T-helper 2 cell treated with Interferon-gamma antibody and Interleukin-4, amounts not matched to agents 5 μg/mL and 100 μg/mL, for 36 hours (primary cell): ENCODE measurements at regions not wholly inside any gene's neighbourhood (a gene's known extent, or its start where the extent isn't known, plus 50 kb on each side); places are given as distances from the start of the nearest gene placed in this dataset.

ENCODE experiments used
- DNase-seq: peaks from one replicate; pipeline ENCODE4 v3.0.0; 2021; ENCODE audit warnings: low spot score
- H3K27ac Mint-ChIP-seq: one replicate; pipeline ENCODE4 v1.8.0; 2021; ENCODE audit warnings: mild to moderate bottlenecking, mixed read lengths
- H3K27me3 Mint-ChIP-seq: one replicate; pipeline ENCODE4 v1.8.0; 2021; ENCODE audit warnings: low read depth, mixed read lengths
- H3K36me3 Mint-ChIP-seq: one replicate; pipeline ENCODE4 v1.8.0; 2021; ENCODE audit warnings: low read depth, mixed read lengths
- H3K4me1 Mint-ChIP-seq: one replicate; pipeline ENCODE4 v1.8.0; 2021; ENCODE audit warnings: low read depth, mixed read lengths
- H3K4me3 Mint-ChIP-seq: one replicate; pipeline ENCODE4 v1.8.0; 2022; ENCODE audit warnings: mild to moderate bottlenecking, moderate library complexity, mixed read lengths
- H3K9me3 Mint-ChIP-seq: one replicate; pipeline ENCODE4 v1.8.0; 2021; ENCODE audit warnings: mixed read lengths

DNA sequence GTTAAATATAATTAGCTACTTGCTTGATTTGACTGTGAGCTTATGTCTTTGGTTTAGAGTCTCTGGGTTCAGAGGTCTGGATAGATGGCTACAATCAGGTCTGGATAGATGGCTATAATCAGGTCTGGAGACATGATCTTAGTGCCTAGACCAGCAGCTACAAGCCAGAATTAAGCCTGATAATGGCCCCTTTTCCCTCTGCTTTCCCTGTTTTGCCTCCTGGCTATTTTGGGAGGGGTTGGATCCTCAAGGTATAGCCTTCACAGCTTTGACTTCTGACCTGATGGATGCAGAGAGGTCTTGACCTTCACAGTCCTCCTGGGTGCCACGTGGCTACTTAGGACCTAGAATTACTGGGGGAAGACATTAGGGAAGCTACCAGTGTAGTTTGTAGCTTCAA is 877.7 kb downstream of the GALC start:
- peaks cover 9% of the 10 kb centered on the region for H3K9me3 Mint-ChIP-seq
- H3K4me1 Mint-ChIP-seq: no peaks in the 10 kb centered on the region
- H3K4me3 Mint-ChIP-seq: no peak overlapping the region
- H3K27ac Mint-ChIP-seq: no peak overlapping the region
- H3K27me3 Mint-ChIP-seq: no peaks in the 10 kb centered on the region
- no peak for DNase-seq
- H3K36me3 Mint-ChIP-seq: no peaks in the 10 kb centered on the region

- no peaks in the 10 kb centered on the region for H3K27me3 Mint-ChIP-seq
- H3K4me3 Mint-ChIP-seq: no peak overlapping the region
- no peaks in the 10 kb centered on the region for H3K4me1 Mint-ChIP-seq
- H3K36me3 Mint-ChIP-seq: no peaks in the 10 kb centered on the region
- DNase-seq: no peak
- no peak overlapping the region for H3K27ac Mint-ChIP-seq
- peaks cover 5% of the 10 kb centered on the region for H3K9me3 Mint-ChIP-seq
Measured at GRCh38 chr14:87113286-87113685, 879.7 kb downstream of the GALC start.

GRCh38 chr14:87111741-87112140 is 881.2 kb downstream of the GALC start:
- H3K9me3 Mint-ChIP-seq: peaks cover 10% of the 10 kb centered on the region
- no peak for DNase-seq
- no peaks in the 10 kb centered on the region for H3K27me3 Mint-ChIP-seq
- no peak overlapping the region for H3K4me3 Mint-ChIP-seq
- no peaks in the 10 kb centered on the region for H3K36me3 Mint-ChIP-seq
- H3K27ac Mint-ChIP-seq: no peak overlapping the region
- no peaks in the 10 kb centered on the region for H3K4me1 Mint-ChIP-seq

DNA sequence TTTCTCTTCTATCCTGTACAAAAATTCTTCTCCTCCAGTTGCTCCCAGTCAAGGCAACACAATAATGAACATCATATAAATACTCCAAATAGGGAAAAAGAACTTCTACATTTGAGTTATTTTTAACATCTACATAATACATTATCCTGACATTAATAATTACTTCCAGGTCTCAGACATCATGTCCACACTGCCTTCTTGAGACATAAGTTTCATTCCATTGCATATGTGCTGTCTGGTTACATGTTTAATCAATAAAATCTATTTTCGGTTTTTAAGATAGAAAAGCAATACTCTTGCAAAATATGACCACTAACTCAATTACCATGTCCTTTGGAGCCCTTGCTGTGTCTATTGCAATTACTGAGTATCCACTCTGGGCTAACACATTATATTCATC is 881.9 kb downstream of the GALC start:
- H3K4me1 Mint-ChIP-seq: no peaks in the 10 kb centered on the region
- no peak overlapping the region for H3K4me3 Mint-ChIP-seq
- no peak for DNase-seq

DNA sequence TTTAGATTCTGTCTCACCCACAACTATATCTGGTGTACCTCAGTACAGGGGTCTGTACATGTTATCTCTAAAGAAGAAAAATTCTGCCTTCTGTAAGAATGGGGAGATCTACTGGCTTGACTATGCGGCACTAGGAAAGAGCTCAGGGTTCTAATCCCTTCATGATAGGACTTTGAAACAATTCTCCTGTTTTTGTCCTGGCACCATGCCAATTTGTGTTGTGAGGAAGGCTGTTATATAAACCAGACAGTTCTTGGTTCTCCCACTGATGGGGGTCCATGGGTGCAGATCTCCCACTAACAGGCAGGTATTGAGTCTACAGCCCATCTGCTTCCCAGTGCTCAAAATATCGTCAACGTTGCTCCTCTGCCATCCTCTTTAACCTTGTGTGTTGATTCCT is 883.7 kb downstream of the GALC start:
- no peak overlapping the region for H3K27ac Mint-ChIP-seq
- DNase-seq: no peak
- H3K36me3 Mint-ChIP-seq: no peaks in the 10 kb centered on the region
- H3K9me3 Mint-ChIP-seq: peaks cover 10% of the 10 kb centered on the region
- no peak overlapping the region for H3K4me3 Mint-ChIP-seq
- no peaks in the 10 kb centered on the region for H3K4me1 Mint-ChIP-seq
- no peaks in the 10 kb centered on the region for H3K27me3 Mint-ChIP-seq

More for the DNA sequence above, 881.9 kb downstream of the GALC start:
- peaks cover 10% of the 10 kb centered on the region for H3K9me3 Mint-ChIP-seq
- no peak overlapping the region for H3K27ac Mint-ChIP-seq
- no peaks in the 10 kb centered on the region for H3K27me3 Mint-ChIP-seq
- H3K36me3 Mint-ChIP-seq: no peaks in the 10 kb centered on the region

GRCh38 chr14:87108726-87109125 is 884.3 kb downstream of the GALC start:
- DNase-seq: no peak
- H3K36me3 Mint-ChIP-seq: no peaks in the 10 kb centered on the region
- H3K4me3 Mint-ChIP-seq: no peak overlapping the region
- H3K27me3 Mint-ChIP-seq: no peaks in the 10 kb centered on the region
- no peak overlapping the region for H3K27ac Mint-ChIP-seq
- no peaks in the 10 kb centered on the region for H3K4me1 Mint-ChIP-seq
- peaks cover 5% of the 10 kb centered on the region for H3K9me3 Mint-ChIP-seq

- no peak overlapping the region for H3K4me3 Mint-ChIP-seq
- peaks cover 4% of the 10 kb centered on the region for H3K9me3 Mint-ChIP-seq
- H3K4me1 Mint-ChIP-seq: no peaks in the 10 kb centered on the region
- no peaks in the 10 kb centered on the region for H3K27me3 Mint-ChIP-seq
- no peak for DNase-seq
- no peaks in the 10 kb centered on the region for H3K36me3 Mint-ChIP-seq
- no peak overlapping the region for H3K27ac Mint-ChIP-seq
Measured at GRCh38 chr14:87102811-87103378, 890.1 kb downstream of the GALC start.

DNA sequence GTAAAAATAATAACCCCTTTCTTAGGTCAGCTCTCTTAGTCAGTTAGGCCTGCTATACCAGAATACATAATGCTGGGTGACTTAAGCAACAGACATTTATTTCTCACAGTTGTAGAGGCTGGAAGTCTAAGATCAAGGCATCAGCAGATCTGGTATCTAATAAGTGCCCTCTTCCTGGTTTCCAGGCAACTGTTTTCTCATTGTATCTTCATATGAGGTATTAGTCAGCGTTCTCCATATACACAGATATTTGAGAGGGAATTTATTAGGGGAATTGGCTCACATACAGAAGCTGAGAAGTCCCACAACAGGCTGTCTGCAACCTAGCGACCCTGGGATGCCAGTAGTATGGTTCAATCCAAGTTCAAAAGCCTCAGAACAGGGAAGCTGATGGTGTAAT is 896.0 kb downstream of the GALC start:
- Mint-ChIP-seq H3K27me3 (no peaks in the 10 kb centered on the region), H3K4me1 (no peaks in the 10 kb centered on the region), H3K9me3 (peaks cover 11% of the 10 kb centered on the region), H3K4me3 (no peak overlapping the region), H3K27ac (no peak overlapping the region), H3K36me3 (no peaks in the 10 kb centered on the region)
- no peak for DNase-seq

DNA sequence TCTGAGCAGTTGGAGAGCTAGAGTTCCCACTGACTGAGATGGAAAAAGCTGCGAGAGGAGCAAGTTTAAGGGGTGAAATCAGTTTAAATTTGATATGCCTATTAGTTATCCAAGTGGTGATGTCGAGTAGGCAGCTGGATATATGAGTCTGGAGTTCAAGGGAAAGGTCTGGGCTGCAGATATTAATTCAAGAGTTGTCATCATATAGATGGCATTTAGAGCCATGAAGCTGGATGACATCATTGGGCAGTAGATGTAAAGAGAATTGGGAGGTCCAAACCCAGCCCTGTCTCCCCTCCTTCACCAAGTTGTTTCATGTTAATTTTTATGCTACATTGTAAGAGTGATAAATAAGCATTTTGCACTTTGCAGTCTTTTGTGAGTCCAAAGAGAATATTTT is 898.1 kb downstream of the GALC start:
- H3K4me1 Mint-ChIP-seq: no peaks in the 10 kb centered on the region
- H3K27me3 Mint-ChIP-seq: no peaks in the 10 kb centered on the region
- no peak overlapping the region for H3K4me3 Mint-ChIP-seq

GRCh38 chr14:87088588-87088987 is 904.4 kb downstream of the GALC start:
- H3K4me1 Mint-ChIP-seq: no peaks in the 10 kb centered on the region

More for the DNA sequence above, 898.1 kb downstream of the GALC start:
- H3K27ac Mint-ChIP-seq: no peak overlapping the region
- no peak for DNase-seq
- peaks cover 12% of the 10 kb centered on the region for H3K9me3 Mint-ChIP-seq
- H3K36me3 Mint-ChIP-seq: no peaks in the 10 kb centered on the region

GRCh38 chr14:87087881-87088280 is 905.1 kb downstream of the GALC start:
- Mint-ChIP-seq H3K4me3 (no peak overlapping the region), H3K9me3 (peaks cover 18% of the 10 kb centered on the region), H3K27me3 (no peaks in the 10 kb centered on the region), H3K27ac (no peak overlapping the region), H3K4me1 (no peaks in the 10 kb centered on the region), H3K36me3 (no peaks in the 10 kb centered on the region)
- DNase-seq: no peak

More at GRCh38 chr14:87088588-87088987, 904.4 kb downstream of the GALC start:
- no peak overlapping the region for H3K27ac Mint-ChIP-seq
- H3K9me3 Mint-ChIP-seq: peaks cover 15% of the 10 kb centered on the region
- no peaks in the 10 kb centered on the region for H3K27me3 Mint-ChIP-seq
- H3K36me3 Mint-ChIP-seq: no peaks in the 10 kb centered on the region
- no peak overlapping the region for H3K4me3 Mint-ChIP-seq
- no peak for DNase-seq

- no peak overlapping the region for H3K4me3 Mint-ChIP-seq
- H3K4me1 Mint-ChIP-seq: no peaks in the 10 kb centered on the region
- H3K36me3 Mint-ChIP-seq: no peaks in the 10 kb centered on the region
- peaks cover 34% of the 10 kb centered on the region for H3K9me3 Mint-ChIP-seq
- DNase-seq: no peak
- H3K27me3 Mint-ChIP-seq: no peaks in the 10 kb centered on the region
- H3K27ac Mint-ChIP-seq: no peak overlapping the region
Measured at GRCh38 chr14:87084908-87085307, 908.1 kb downstream of the GALC start.

- no peaks in the 10 kb centered on the region for H3K4me1 Mint-ChIP-seq
- no peak for DNase-seq
- no peaks in the 10 kb centered on the region for H3K36me3 Mint-ChIP-seq
- H3K9me3 Mint-ChIP-seq: peaks cover 39% of the 10 kb centered on the region
- H3K27me3 Mint-ChIP-seq: no peaks in the 10 kb centered on the region
- no peak overlapping the region for H3K4me3 Mint-ChIP-seq
- no peak overlapping the region for H3K27ac Mint-ChIP-seq
Measured at GRCh38 chr14:87082917-87083316, 910.1 kb downstream of the GALC start.

GRCh38 chr14:87081004-87081403 is 912.0 kb downstream of the GALC start:
- H3K9me3 Mint-ChIP-seq: peaks cover 45% of the 10 kb centered on the region
- no peaks in the 10 kb centered on the region for H3K27me3 Mint-ChIP-seq
- H3K27ac Mint-ChIP-seq: no peak overlapping the region
- H3K4me3 Mint-ChIP-seq: no peak overlapping the region
- no peaks in the 10 kb centered on the region for H3K36me3 Mint-ChIP-seq
- H3K4me1 Mint-ChIP-seq: no peaks in the 10 kb centered on the region
- no peak for DNase-seq

DNA sequence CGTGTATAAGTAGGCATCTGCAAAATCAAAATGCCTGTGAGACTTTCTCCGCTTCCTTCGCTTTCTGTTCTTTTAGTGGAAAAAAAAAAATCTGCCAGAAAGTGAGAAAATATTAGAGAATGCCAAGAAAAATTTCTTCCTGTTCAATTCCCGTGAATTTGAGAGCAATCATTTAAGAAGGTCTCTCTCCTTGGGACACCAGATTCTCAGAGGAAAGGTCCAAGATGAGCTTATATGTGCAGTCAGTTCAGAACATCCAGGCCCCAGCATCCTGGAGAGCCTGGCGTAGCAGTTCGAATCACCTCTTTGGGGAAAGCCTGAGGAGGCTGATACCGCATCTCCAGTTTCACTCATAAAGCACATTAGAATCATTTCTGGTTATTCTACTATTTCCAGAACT is 912.8 kb downstream of the GALC start:
- no peak for DNase-seq
- H3K36me3 Mint-ChIP-seq: no peaks in the 10 kb centered on the region
- no peak overlapping the region for H3K4me3 Mint-ChIP-seq
- H3K27me3 Mint-ChIP-seq: no peaks in the 10 kb centered on the region
- no peaks in the 10 kb centered on the region for H3K4me1 Mint-ChIP-seq
- peaks cover 41% of the 10 kb centered on the region for H3K9me3 Mint-ChIP-seq
- no peak overlapping the region for H3K27ac Mint-ChIP-seq
